Panc1 (cell line): ENCODE measurements at regions not wholly inside any gene's neighbourhood (a gene's known extent, or its start where the extent isn't known, plus 50 kb on each side); places are given as distances from the start of the nearest gene placed in this dataset.
"Not testable (repeated sequence)": the region's sequence is repeated elsewhere in the genome, so short reads cannot be mapped to it uniquely, and the experiment has no call there.

Source experiments
- ATAC-seq: fragments of 200-7000 bp; cut with Tn5 transposase; 2 replicates; pipeline ENCODE4 v1.9.1; 2020; ENCODE audit warnings: mild to moderate bottlenecking, moderate library complexity
- BruUV-seq: library from RNA; stranded (reverse); fragments of 400-500 nt; replicated peaks from 2 replicates; lab custom pipeline; 2021; lab: Mats Ljungman, UMichigan
- CTCF ChIA-PET: fragments of 300-600 bp; sonication (Branson Sonifier 250); formaldehyde crosslinking; loops from one replicate; lab custom pipeline; 2022; ENCODE audit warnings: antibody characterized with exemption; lab: Charles Lee
- POLR2A ChIA-PET: fragments of 300-600 bp; sonication (Branson Sonifier 250); formaldehyde crosslinking; loops from one replicate; lab custom pipeline; 2022; ENCODE audit warnings: antibody characterized with exemption; lab: Charles Lee
- DNase-seq: peaks from one replicate; pipeline ENCODE4 v3.0.0-alpha.2; 2010; ENCODE audit warnings: low read depth, low spot score
- H3K27ac ChIP-seq: 2 replicates; pipeline ENCODE4 v1.5.1; 2011; ENCODE audit warnings: mild to moderate bottlenecking, low read length, inconsistent platforms
- H3K27me3 ChIP-seq: fragments of 200-500 bp; sonication (Bioruptor generic); 2 replicates; pipeline ENCODE4 v1.6.0; 2014; ENCODE audit warnings: low read length, inconsistent platforms; ENCODE audit not compliant: control insufficient read depth, insufficient read depth
- H3K36me3 ChIP-seq: fragments of 200-500 bp; sonication (Bioruptor generic); 2 replicates; pipeline ENCODE4 v1.5.1; 2014; ENCODE audit warnings: inconsistent platforms, mild to moderate bottlenecking, low read length, moderate library complexity; ENCODE audit not compliant: control insufficient read depth, insufficient read depth
- H3K4me1 ChIP-seq: 2 replicates; pipeline ENCODE4 v1.5.1; 2011; ENCODE audit warnings: inconsistent platforms, mild to moderate bottlenecking, low read length, moderate library complexity; ENCODE audit not compliant: control insufficient read depth, insufficient read depth
- H3K4me3 ChIP-seq, 2 experiments: 2 replicates each; pipeline ENCODE4 v1.5.1; 2011 to 2012; ENCODE audit warnings: low read depth in 2 of 2, low read length in 2 of 2, mild to moderate bottlenecking in 2 of 2, inconsistent platforms in 1 of 2, moderate library complexity in 1 of 2
- H3K9me3 ChIP-seq: fragments of 200-500 bp; sonication (Bioruptor generic); 2 replicates; pipeline ENCODE4 v1.5.1; 2014; ENCODE audit warnings: low read depth, mild to moderate bottlenecking, inconsistent platforms, low read length, moderate library complexity; ENCODE audit not compliant: control insufficient read depth, insufficient read depth
- POLR2AphosphoS5 ChIP-seq: IDR thresholded peaks from 2 replicates; pipeline ENCODE4 v1.6.1; 2012; ENCODE audit warnings: mild to moderate bottlenecking, low read depth, low read length, moderate library complexity
- SIN3A ChIP-seq: IDR thresholded peaks from 2 replicates; pipeline ENCODE4 v1.6.1; 2012; ENCODE audit warnings: low read depth, mild to moderate bottlenecking, low read length, moderate library complexity, borderline replicate concordance; ENCODE audit not compliant: insufficient read depth
- TCF7L2 ChIP-seq: IDR thresholded peaks from 2 replicates; pipeline ENCODE4 v1.6.1; 2011; ENCODE audit warnings: mild to moderate bottlenecking, low read depth, low read length, inconsistent platforms
- in situ Hi-C: cut with HindIII; loops from 2 replicates; pipeline ENCODE4 v1.10.0; 2016; ENCODE audit warnings: low sequenced_read_pairs, low pct_unique_long_range_greater_than_20kb
- intact Hi-C: fragments of 100-400 bp; cut with micrococcal nuclease; formaldehyde crosslinking; loops from one replicate; pipeline ENCODE4 v1.10.0; 2022; ENCODE audit not compliant: unreplicated experiment
- TF ChIP-seq, protein P1 (sequence below): fragments of 450-650 bp; IDR thresholded peaks from 2 replicates; pipeline ENCODE4 v1.5.1; 2017; ENCODE audit warnings: mild to moderate bottlenecking
- TF ChIP-seq, protein P2 (sequence below), 2 experiments: IDR thresholded peaks; 2 replicates each; pipeline ENCODE4 v1.6.1; 2011 to 2012; ENCODE audit warnings: low read depth in 2 of 2, control low read depth in 1 of 2, low read length in 1 of 2, mild to moderate bottlenecking in 1 of 2, moderate library complexity in 1 of 2; ENCODE audit not compliant: insufficient read depth in 1 of 2

DNA sequence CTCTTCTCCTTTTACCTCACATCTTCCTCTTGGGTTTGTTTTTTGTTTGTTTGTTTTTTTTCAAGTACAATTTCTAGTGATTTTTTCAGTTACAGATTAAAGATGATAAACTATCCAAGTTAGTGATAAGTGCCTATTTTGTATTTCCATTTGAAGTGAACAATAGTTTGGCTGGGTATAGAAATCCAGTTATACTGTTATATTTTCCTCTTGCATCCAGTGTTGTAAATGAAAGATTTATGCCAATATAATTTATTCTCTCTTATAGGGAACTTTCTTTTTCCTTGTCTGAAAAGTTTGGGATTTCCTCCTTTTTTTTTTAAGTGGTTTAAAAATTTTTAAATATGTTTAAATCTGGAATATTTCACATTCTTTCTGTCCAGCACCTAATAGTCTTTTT is 169.4 kb downstream of the CPEB2 start:
- TF ChIP-seq SIN3A (no peak), POLR2AphosphoS5 (no peak), TCF7L2 (no peak)
- TF ChIP-seq, protein P1, sequence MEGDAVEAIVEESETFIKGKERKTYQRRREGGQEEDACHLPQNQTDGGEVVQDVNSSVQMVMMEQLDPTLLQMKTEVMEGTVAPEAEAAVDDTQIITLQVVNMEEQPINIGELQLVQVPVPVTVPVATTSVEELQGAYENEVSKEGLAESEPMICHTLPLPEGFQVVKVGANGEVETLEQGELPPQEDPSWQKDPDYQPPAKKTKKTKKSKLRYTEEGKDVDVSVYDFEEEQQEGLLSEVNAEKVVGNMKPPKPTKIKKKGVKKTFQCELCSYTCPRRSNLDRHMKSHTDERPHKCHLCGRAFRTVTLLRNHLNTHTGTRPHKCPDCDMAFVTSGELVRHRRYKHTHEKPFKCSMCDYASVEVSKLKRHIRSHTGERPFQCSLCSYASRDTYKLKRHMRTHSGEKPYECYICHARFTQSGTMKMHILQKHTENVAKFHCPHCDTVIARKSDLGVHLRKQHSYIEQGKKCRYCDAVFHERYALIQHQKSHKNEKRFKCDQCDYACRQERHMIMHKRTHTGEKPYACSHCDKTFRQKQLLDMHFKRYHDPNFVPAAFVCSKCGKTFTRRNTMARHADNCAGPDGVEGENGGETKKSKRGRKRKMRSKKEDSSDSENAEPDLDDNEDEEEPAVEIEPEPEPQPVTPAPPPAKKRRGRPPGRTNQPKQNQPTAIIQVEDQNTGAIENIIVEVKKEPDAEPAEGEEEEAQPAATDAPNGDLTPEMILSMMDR = no peak
- TF ChIP-seq, protein P2, sequence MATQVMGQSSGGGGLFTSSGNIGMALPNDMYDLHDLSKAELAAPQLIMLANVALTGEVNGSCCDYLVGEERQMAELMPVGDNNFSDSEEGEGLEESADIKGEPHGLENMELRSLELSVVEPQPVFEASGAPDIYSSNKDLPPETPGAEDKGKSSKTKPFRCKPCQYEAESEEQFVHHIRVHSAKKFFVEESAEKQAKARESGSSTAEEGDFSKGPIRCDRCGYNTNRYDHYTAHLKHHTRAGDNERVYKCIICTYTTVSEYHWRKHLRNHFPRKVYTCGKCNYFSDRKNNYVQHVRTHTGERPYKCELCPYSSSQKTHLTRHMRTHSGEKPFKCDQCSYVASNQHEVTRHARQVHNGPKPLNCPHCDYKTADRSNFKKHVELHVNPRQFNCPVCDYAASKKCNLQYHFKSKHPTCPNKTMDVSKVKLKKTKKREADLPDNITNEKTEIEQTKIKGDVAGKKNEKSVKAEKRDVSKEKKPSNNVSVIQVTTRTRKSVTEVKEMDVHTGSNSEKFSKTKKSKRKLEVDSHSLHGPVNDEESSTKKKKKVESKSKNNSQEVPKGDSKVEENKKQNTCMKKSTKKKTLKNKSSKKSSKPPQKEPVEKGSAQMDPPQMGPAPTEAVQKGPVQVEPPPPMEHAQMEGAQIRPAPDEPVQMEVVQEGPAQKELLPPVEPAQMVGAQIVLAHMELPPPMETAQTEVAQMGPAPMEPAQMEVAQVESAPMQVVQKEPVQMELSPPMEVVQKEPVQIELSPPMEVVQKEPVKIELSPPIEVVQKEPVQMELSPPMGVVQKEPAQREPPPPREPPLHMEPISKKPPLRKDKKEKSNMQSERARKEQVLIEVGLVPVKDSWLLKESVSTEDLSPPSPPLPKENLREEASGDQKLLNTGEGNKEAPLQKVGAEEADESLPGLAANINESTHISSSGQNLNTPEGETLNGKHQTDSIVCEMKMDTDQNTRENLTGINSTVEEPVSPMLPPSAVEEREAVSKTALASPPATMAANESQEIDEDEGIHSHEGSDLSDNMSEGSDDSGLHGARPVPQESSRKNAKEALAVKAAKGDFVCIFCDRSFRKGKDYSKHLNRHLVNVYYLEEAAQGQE (IDR thresholded peaks at IDR 0.05; ENCODE audit: insufficient read depth in 1 of 2, low read depth in 2 of 2, low read length in 1 of 2) = no peak
- ChIA-PET POLR2A (no interaction called here), CTCF (no interaction called here)
- no peak for DNase-seq
- H3K36me3 ChIP-seq = no peaks in the 10 kb centered on the region
- no peak overlapping the region for H3K4me3 ChIP-seq
- H3K27ac ChIP-seq = no peak overlapping the region
- ATAC-seq = no peak
- no peaks in the 10 kb centered on the region for H3K4me1 ChIP-seq
- BruUV-seq = no TSS peak
- intact Hi-C loops (no loop called here), in situ Hi-C loops (no loop called here)
- H3K27me3 ChIP-seq = no peaks in the 10 kb centered on the region
- H3K9me3 ChIP-seq = no peaks in the 10 kb centered on the region

DNA sequence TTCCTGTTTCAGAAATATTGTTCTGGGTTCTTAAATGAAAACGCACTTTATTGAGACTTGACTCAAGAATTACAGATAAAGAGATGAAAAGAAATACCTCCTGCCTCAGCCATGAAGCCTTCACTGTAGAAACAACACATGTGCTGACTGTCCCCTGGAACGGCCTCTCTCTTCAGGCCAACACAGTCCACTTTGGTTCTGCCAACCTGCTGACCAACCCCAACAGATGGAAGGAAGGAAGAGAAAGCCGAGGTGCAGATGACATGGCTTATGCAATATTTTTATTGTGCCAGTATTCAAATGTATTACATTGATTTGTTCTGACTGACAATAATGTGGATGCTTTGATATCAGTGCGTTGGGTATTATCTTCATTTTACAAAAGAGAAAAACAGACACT is 171.0 kb downstream of the CPEB2 start:
- Histone ChIP-seq H3K27me3 (no peaks in the 10 kb centered on the region), H3K36me3 (no peaks in the 10 kb centered on the region), H3K4me3 (no peak overlapping the region), H3K4me1 (no peaks in the 10 kb centered on the region), H3K9me3 (no peaks in the 10 kb centered on the region), H3K27ac (no peak overlapping the region)
- in situ Hi-C loops = no loop called here
- BruUV-seq = no TSS peak
- TF ChIP-seq, protein P2 (IDR thresholded peaks at IDR 0.05; ENCODE audit: insufficient read depth in 1 of 2, low read depth in 2 of 2, low read length in 1 of 2) = no peak
- TF ChIP-seq SIN3A (no peak), POLR2AphosphoS5 (no peak), TCF7L2 (no peak)
- TF ChIP-seq, protein P1 = no peak
- POLR2A ChIA-PET = no interaction called here
- intact Hi-C loops = no loop called here
- CTCF ChIA-PET = no interaction called here
- DNase-seq = no peak
- no peak for ATAC-seq

DNA sequence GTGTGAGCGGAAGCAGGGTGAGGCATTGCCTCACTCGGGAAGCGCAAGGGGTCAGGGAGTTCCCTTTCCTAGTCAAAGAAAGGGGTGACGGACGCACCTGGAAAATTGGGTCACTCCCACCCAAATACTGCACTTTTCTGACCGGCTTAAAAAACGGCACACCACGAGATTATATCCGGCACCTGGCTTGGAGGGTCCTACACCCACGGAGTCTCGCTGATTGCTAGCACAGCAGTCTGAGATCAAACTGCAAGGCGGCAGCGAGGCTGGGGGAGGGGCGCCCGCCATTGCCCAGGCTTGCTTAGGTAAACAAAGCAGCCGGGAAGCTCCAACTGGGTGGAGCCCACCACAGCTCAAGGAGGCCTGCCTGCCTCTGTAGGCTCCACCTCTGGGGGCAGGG is 171.9 kb downstream of the CPEB2 start:
- CTCF ChIA-PET, intact Hi-C loops, H3K27ac ChIP-seq, in situ Hi-C loops, H3K9me3 ChIP-seq, POLR2A ChIA-PET, ATAC-seq, H3K4me3 ChIP-seq, H3K4me1 ChIP-seq, H3K27me3 ChIP-seq, BruUV-seq, DNase-seq, H3K36me3 ChIP-seq: not testable (repeated sequence)

DNA sequence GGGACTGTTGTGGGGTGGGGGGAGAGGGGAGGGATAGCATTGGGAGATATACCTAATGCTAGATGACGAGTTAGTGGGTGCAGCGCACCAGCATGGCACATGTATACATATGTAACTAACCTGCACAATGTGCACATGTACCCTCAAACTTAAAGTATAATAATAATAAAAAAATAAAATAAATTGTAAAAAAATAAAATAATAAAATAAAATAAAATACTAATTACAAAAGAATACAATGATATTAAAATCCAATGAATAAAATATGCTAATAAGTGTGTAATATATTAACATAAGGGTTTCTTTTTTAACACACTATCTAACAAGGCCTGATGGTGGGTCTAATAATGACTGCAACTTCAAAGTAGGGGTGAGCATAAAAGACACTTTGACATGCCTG is 177.6 kb downstream of the CPEB2 start:
- POLR2A ChIA-PET, H3K4me1 ChIP-seq, intact Hi-C loops, CTCF ChIA-PET, H3K27me3 ChIP-seq, DNase-seq, H3K4me3 ChIP-seq, H3K27ac ChIP-seq, in situ Hi-C loops, ATAC-seq, BruUV-seq, H3K9me3 ChIP-seq, H3K36me3 ChIP-seq: not testable (repeated sequence)
